Kidney (tissue), 13 donors: ENCODE measurements at regions not wholly inside any gene's neighbourhood (a gene's known extent, or its start where the extent isn't known, plus 50 kb on each side); places are given as distances from the start of the nearest gene placed in this dataset.

Experiments
- DNase-seq, 5 donors: peaks; one replicate each; pipeline ENCODE4 v3.0.0-alpha.2; 2013 to 2020
- FAIRE-seq: peaks from 2 replicates; lab custom pipeline; 2012; peaks lifted over from hg19 to GRCh38; lab: Jason Lieb, UNC
- H3K27ac ChIP-seq, 2 donors: one replicate each; pipeline ENCODE4 v1.7.0; 2013; ENCODE audit warnings: low read depth in 2 of 2, low read length in 2 of 2, inconsistent platforms in 1 of 2
- H3K27me3 ChIP-seq: one replicate; pipeline ENCODE4 v1.7.1; 2013; ENCODE audit warnings: low read length, inconsistent platforms; ENCODE audit not compliant: control insufficient read depth, insufficient read depth
- H3K36me3 ChIP-seq, 3 donors: one replicate each; pipeline versions ENCODE4 v1.7.0 to v1.7.1; 2013; ENCODE audit warnings: low read length in 3 of 3, control low read depth in 1 of 3, inconsistent platforms in 1 of 3; ENCODE audit not compliant: insufficient read depth in 3 of 3, control insufficient read depth in 2 of 3
- H3K4me1 ChIP-seq, 3 donors: one replicate each; pipeline versions ENCODE4 v1.7.0 to v1.7.1; 2013; ENCODE audit warnings: low read length in 3 of 3, inconsistent platforms in 1 of 3, low read depth in 1 of 3; ENCODE audit not compliant: control insufficient read depth in 2 of 3, insufficient read depth in 2 of 3
- H3K4me3 ChIP-seq, 3 donors: one replicate each; pipeline versions ENCODE4 v1.7.0 to v1.8.1; 2013; ENCODE audit warnings: low read length in 3 of 3, control low read depth in 1 of 3, inconsistent platforms in 1 of 3
- H3K9ac ChIP-seq, 3 donors: one replicate each; pipeline versions ENCODE4 v1.7.0 to v1.7.1; 2013; ENCODE audit warnings: low read length in 3 of 3, control low read depth in 1 of 3, inconsistent platforms in 1 of 3
- H3K9me3 ChIP-seq, 3 donors: one replicate each; pipeline versions ENCODE4 v1.7.0 to v1.7.1; 2013; ENCODE audit warnings: low read length in 3 of 3, control low read depth in 1 of 3, inconsistent platforms in 1 of 3; ENCODE audit not compliant: control insufficient read depth in 2 of 3, insufficient read depth in 1 of 3
- intact Hi-C: fragments of 100-400 bp; cut with DNase I; formaldehyde crosslinking; loops from one replicate; pipeline ENCODE4 v1.11.1; 2022
- TF ChIP-seq, protein P1 (sequence below): IDR thresholded peaks from 3 replicates; pipeline ENCODE4 v1.5.1; 2012; ENCODE audit warnings: mild to moderate bottlenecking, moderate library complexity, borderline replicate concordance; ENCODE audit not compliant: insufficient read depth; ENCODE audit errors: extremely low read depth
- donor health status: control.
- donor health status: control.
- donor health status: control.
- donor health status: control.
- donor health status: control.
- donor health status: DM: yes; HTN: yes; CAD: no.
- donor health status: Normal renal cell carcinoma (clear cell type).

DNA sequence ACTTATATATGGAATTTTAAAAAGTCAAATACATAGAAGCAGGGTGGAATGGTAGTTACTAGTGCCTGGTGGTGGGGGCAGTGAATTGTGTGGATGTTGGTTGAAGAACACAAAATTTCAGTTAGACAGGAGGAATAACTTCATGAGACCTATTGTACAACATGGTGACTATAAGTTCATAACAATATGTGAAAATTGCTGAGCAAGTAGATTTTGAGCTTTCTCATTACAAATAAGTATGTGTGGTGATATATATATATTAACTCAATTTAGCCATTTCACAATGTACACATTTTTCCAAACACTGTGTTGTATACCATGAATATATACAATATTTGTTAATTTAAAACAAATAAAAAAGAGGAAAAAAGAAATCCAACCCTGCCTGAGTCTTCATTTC, 641.1 kb downstream of the DIAPH3 start:
- no peak for FAIRE-seq
- TF ChIP-seq, protein P1, sequence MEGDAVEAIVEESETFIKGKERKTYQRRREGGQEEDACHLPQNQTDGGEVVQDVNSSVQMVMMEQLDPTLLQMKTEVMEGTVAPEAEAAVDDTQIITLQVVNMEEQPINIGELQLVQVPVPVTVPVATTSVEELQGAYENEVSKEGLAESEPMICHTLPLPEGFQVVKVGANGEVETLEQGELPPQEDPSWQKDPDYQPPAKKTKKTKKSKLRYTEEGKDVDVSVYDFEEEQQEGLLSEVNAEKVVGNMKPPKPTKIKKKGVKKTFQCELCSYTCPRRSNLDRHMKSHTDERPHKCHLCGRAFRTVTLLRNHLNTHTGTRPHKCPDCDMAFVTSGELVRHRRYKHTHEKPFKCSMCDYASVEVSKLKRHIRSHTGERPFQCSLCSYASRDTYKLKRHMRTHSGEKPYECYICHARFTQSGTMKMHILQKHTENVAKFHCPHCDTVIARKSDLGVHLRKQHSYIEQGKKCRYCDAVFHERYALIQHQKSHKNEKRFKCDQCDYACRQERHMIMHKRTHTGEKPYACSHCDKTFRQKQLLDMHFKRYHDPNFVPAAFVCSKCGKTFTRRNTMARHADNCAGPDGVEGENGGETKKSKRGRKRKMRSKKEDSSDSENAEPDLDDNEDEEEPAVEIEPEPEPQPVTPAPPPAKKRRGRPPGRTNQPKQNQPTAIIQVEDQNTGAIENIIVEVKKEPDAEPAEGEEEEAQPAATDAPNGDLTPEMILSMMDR = no peak
- DNase-seq = no peak
- Histone ChIP-seq H3K27ac (no peak overlapping the region), H3K9ac (no peak overlapping the region), H3K4me1 (no peaks in the 10 kb centered on the region), H3K36me3 (no peaks in the 10 kb centered on the region), H3K27me3 (no peaks in the 10 kb centered on the region), H3K9me3 (no peaks in the 10 kb centered on the region), H3K4me3 (no peak overlapping the region)
- intact Hi-C loops = no loop called here

DNA sequence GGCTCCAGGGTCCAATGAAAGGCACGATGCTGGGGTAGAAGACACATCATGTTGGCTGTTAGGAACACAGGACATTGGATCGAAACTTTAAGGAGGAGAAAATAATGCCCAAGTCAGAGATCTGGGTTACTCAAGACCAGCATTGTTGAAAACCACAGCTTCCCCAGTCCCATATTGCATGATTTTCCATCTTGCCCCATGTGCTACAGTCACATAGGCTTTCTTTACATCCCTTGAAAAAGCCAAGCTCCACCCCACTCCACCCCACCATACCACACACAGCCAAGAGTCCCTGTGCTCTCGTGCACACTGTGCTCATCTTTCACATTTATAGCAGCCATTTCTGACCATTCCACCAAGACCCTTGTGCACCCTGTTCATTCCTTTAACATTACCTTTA, 636.2 kb downstream of the DIAPH3 start:
- FAIRE-seq (no peak), DNase-seq (no peak)
- no peaks in the 10 kb centered on the region for H3K9me3 ChIP-seq
- intact Hi-C loops = no loop called here
- H3K36me3 ChIP-seq = no peaks in the 10 kb centered on the region
- no peak overlapping the region for H3K4me3 ChIP-seq
- H3K9ac ChIP-seq = no peak overlapping the region
- H3K27ac ChIP-seq = no peak overlapping the region
- H3K4me1 ChIP-seq = peaks cover 0 to 5% (median 4%) of the 10 kb centered on the region in 3 donors
- TF ChIP-seq, protein P1 = no peak
- H3K27me3 ChIP-seq = no peaks in the 10 kb centered on the region

DNA sequence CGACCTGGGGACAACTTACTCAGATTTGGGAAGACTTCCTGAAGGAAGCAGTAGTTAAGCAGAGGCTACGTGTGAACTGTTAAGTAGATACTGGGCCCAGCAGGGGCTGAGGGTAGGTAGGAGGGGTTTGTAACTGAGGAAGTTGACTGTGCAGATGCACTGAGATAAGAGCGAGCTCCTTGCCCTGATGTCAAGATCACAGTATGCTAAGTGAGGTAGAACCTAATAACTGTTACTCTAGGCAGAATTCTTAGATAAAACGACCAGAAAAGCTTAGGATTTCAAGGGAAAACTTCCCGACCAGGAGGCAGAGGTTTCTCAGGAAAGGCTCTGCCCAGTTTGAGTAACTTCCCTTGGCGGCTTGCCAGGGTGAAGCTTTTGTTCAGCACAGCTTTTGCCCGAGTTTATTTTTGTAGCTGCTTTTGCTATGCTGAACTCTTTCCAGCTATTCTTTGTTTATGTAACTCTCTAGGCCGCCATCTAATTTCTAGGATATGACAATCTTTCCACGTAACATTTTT, 632.1 kb downstream of the DIAPH3 start:
- intact Hi-C loops = no loop called here
- Histone ChIP-seq H3K4me1 (peaks cover 0 to 5% (median 4%) of the 10 kb centered on the region in 3 donors), H3K27ac (peak overlapping the region; percentile 50 to 65), H3K27me3 (no peaks in the 10 kb centered on the region), H3K4me3 (no peak overlapping the region), H3K9ac (no peak overlapping the region), H3K9me3 (no peaks in the 10 kb centered on the region), H3K36me3 (no peaks in the 10 kb centered on the region)
- DNase-seq = peak; percentile 46 to 92 (median 69)
- TF ChIP-seq, protein P1 = no peak
- peak; percentile 57 for FAIRE-seq

DNA sequence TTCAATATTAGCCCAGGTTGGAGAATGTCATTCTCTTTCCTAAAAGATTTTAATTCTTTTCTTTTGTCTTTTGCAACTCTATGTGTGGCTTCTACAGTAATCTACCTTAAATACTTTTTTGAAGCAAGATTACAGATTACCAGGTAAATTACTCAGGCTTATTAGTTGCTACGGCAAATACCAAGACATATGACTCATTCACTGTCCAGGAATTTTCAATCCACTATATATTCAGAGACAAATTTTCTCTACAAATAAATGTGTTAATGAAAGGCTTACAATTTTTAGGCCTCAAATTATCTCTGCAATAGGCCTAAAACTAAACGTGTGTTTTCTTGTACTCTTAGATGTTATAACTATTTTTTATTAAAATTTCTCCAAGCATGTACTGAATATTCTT, 631.3 kb downstream of the DIAPH3 start:
- FAIRE-seq (no peak), DNase-seq (no peak)
- Histone ChIP-seq H3K9ac (no peak overlapping the region), H3K27ac (no peak overlapping the region), H3K4me3 (no peak overlapping the region), H3K27me3 (no peaks in the 10 kb centered on the region), H3K4me1 (peaks cover 0 to 5% (median 4%) of the 10 kb centered on the region in 3 donors), H3K36me3 (no peaks in the 10 kb centered on the region), H3K9me3 (no peaks in the 10 kb centered on the region)
- TF ChIP-seq, protein P1 = no peak
- intact Hi-C loops = no loop called here
